GM23338 (cell line): ENCODE measurements at regions not wholly inside any gene's neighbourhood (a gene's known extent, or its start where the extent isn't known, plus 50 kb on each side); places are given as distances from the start of the nearest gene placed in this dataset.

ENCODE experiments used
- ATAC-seq: fragments of 200-7000 bp; cut with Tn5 transposase; 3 replicates; pipeline ENCODE4 v1.9.1; 2020
- DNase-seq: peaks from one replicate; pipeline ENCODE4 v3.0.0-alpha.2; 2015; ENCODE audit warnings: low spot score
- H2AFZ ChIP-seq: fragments of 200-600 bp; sonication (generic); 2 replicates; pipeline ENCODE4 v1.8.0; 2016; ENCODE audit warnings: antibody characterized with exemption, mild to moderate bottlenecking, moderate library complexity
- H3F3A ChIP-seq: fragments of 200-600 bp; sonication (generic); replicated peaks from 2 replicates; pipeline ENCODE4 v1.8.0; 2017; ENCODE audit warnings: antibody characterized with exemption, mixed run types, low read depth
- H3K27ac ChIP-seq: fragments of 200-600 bp; sonication (generic); 2 replicates; pipeline ENCODE4 v1.6.1; 2016; ENCODE audit warnings: low read depth
- H3K27me3 ChIP-seq: fragments of 200-600 bp; sonication (generic); 2 replicates; pipeline ENCODE4 v1.8.0; 2016; ENCODE audit warnings: mild to moderate bottlenecking, mixed run types, moderate library complexity; ENCODE audit not compliant: insufficient read depth
- H3K36me3 ChIP-seq: fragments of 200-600 bp; sonication (generic); 2 replicates; pipeline ENCODE4 v1.8.0; 2016; ENCODE audit warnings: mild to moderate bottlenecking; ENCODE audit not compliant: insufficient read depth
- H3K4me1 ChIP-seq: fragments of 200-600 bp; sonication (generic); 2 replicates; pipeline ENCODE4 v1.8.0; 2016; ENCODE audit warnings: mild to moderate bottlenecking, moderate library complexity; ENCODE audit not compliant: insufficient read depth
- H3K4me2 ChIP-seq: fragments of 200-600 bp; sonication (generic); 2 replicates; pipeline ENCODE4 v1.7.1; 2017; ENCODE audit warnings: mixed run types
- H3K4me3 ChIP-seq: fragments of 200-600 bp; sonication (generic); 2 replicates; pipeline ENCODE4 v1.6.1; 2016; ENCODE audit warnings: mixed run types
- H3K79me2 ChIP-seq: fragments of 200-600 bp; sonication (generic); replicated peaks from 2 replicates; pipeline ENCODE4 v1.8.0; 2017; ENCODE audit warnings: mild to moderate bottlenecking; ENCODE audit not compliant: insufficient read depth
- H3K9me2 ChIP-seq: fragments of 200-600 bp; sonication (generic); 2 replicates; pipeline ENCODE4 v1.8.0; 2017; ENCODE audit not compliant: insufficient read depth
- H4K20me1 ChIP-seq: fragments of 200-600 bp; sonication (generic); replicated peaks from 2 replicates; pipeline ENCODE4 v1.8.0; 2017; ENCODE audit warnings: mild to moderate bottlenecking; ENCODE audit not compliant: insufficient read depth
- H3K27ac Mint-ChIP-seq: 2 replicates; pipeline ENCODE4 v1.8.0; 2020; ENCODE audit warnings: inconsistent platforms, mild to moderate bottlenecking, moderate library complexity, mixed read lengths
- H3K27me3 Mint-ChIP-seq: 3 replicates; pipeline ENCODE4 v1.8.0; 2022; ENCODE audit warnings: low read depth, mild to moderate bottlenecking, moderate library complexity, mixed read lengths, inconsistent platforms; ENCODE audit not compliant: insufficient read depth, poor library complexity
- H3K36me3 Mint-ChIP-seq: 3 replicates; pipeline ENCODE4 v1.8.0; 2021; ENCODE audit warnings: low read depth, mild to moderate bottlenecking, inconsistent platforms, moderate library complexity, mixed read lengths
- H3K4me1 Mint-ChIP-seq: 3 replicates; pipeline ENCODE4 v1.8.0; 2020; ENCODE audit warnings: mild to moderate bottlenecking, inconsistent platforms, mixed read lengths
- H3K4me3 Mint-ChIP-seq: 3 replicates; pipeline ENCODE4 v1.8.0; 2021; ENCODE audit warnings: moderate library complexity, mild to moderate bottlenecking, inconsistent platforms, mixed read lengths
- H3K9me3 Mint-ChIP-seq: 3 replicates; pipeline ENCODE4 v1.8.0; 2020; ENCODE audit warnings: moderate library complexity, mild to moderate bottlenecking, inconsistent platforms, mixed read lengths
- ETS1 ChIP-seq: IDR thresholded peaks from 2 replicates; pipeline ENCODE4 v1.6.1; 2016; ENCODE audit warnings: antibody characterized with exemption
- POLR2AphosphoS5 ChIP-seq: IDR thresholded peaks from 2 replicates; pipeline ENCODE4 v1.6.1; 2016; ENCODE audit warnings: antibody characterized with exemption, low read depth
- STAT1 ChIP-seq: IDR thresholded peaks from one replicate; pipeline ENCODE4 v1.6.1; 2016; ENCODE audit warnings: antibody characterized with exemption; ENCODE audit not compliant: unreplicated experiment
- ZNF331 ChIP-seq: fragments of 250-450 bp; sonication (Bioruptor Pico); IDR thresholded peaks from 2 replicates; pipeline ENCODE4 v1.5.0; 2020; ENCODE audit warnings: low read depth, mild to moderate bottlenecking, moderate library complexity
- ZNF462 ChIP-seq: fragments of 250-450 bp; sonication (Bioruptor Pico); IDR thresholded peaks from 2 replicates; pipeline ENCODE4 v1.5.0; 2020; ENCODE audit warnings: mild to moderate bottlenecking, moderate library complexity

GRCh38 chr12:90261283-90261682, 552.6 kb upstream of the ATP2B1 start:
- Histone ChIP-seq H3K4me1 (no peaks in the 10 kb centered on the region), H3F3A (no peaks in the 10 kb centered on the region), H3K9me2 (peaks cover 3% of the 10 kb centered on the region; the same call in 1 of the 2 replicates), H3K4me2 (no peak overlapping the region), H3K27me3 (no peaks in the 10 kb centered on the region), H3K36me3 (no peaks in the 10 kb centered on the region), H4K20me1 (no peaks in the 10 kb centered on the region), H3K27ac (no peak overlapping the region), H3K4me3 (no peak overlapping the region), H3K79me2 (no peaks in the 10 kb centered on the region), H2AFZ (no peak overlapping the region)
- DNase-seq (no peak), ATAC-seq (no peak)
- no peak overlapping the region for H3K4me3 Mint-ChIP-seq
- no peaks in the 10 kb centered on the region for H3K27me3 Mint-ChIP-seq
- no peaks in the 10 kb centered on the region for H3K4me1 Mint-ChIP-seq
- H3K9me3 Mint-ChIP-seq: no peaks in the 10 kb centered on the region
- no peaks in the 10 kb centered on the region for H3K36me3 Mint-ChIP-seq
- TF ChIP-seq ZNF462 (CRISPR knock-in tag): no peak
- no peak overlapping the region for H3K27ac Mint-ChIP-seq

- H3K27me3 Mint-ChIP-seq: no peaks in the 10 kb centered on the region
- H3F3A ChIP-seq: no peaks in the 10 kb centered on the region
- H3K27me3 ChIP-seq: no peaks in the 10 kb centered on the region
- no peaks in the 10 kb centered on the region for H3K36me3 ChIP-seq
- H3K36me3 Mint-ChIP-seq: no peaks in the 10 kb centered on the region
- no peaks in the 10 kb centered on the region for H3K4me1 ChIP-seq
- H3K27ac ChIP-seq: no peak overlapping the region
- peaks cover 3% of the 10 kb centered on the region; the same call in 1 of the 2 replicates for H3K9me2 ChIP-seq
- no peaks in the 10 kb centered on the region for H3K4me1 Mint-ChIP-seq
- H3K4me3 ChIP-seq: no peak overlapping the region
- H3K79me2 ChIP-seq: no peaks in the 10 kb centered on the region
- H3K27ac Mint-ChIP-seq: no peak overlapping the region
- no peak overlapping the region for H3K4me3 Mint-ChIP-seq
- ATAC-seq (no peak), DNase-seq (no peak)
- H2AFZ ChIP-seq: no peak overlapping the region
- H3K4me2 ChIP-seq: no peak overlapping the region
- no peaks in the 10 kb centered on the region for H3K9me3 Mint-ChIP-seq
- H4K20me1 ChIP-seq: no peaks in the 10 kb centered on the region
- no peak for TF ChIP-seq STAT1
- TF ChIP-seq ZNF331 (CRISPR knock-in tag): no peak
- no peak for TF ChIP-seq ZNF462 (CRISPR knock-in tag)
- TF ChIP-seq ETS1: no peak
- no peak for TF ChIP-seq POLR2AphosphoS5
Observed at GRCh38 chr12:90260136-90260535, 551.5 kb upstream of the ATP2B1 start.
